RPMI7951 (cell line): ENCODE measurements at regions not wholly inside any gene's neighbourhood (a gene's known extent, or its start where the extent isn't known, plus 50 kb on each side); places are given as distances from the start of the nearest gene placed in this dataset.

Experiments used
- DNase-seq: peaks from one replicate; pipeline ENCODE4 v3.0.0-alpha.2; 2012; ENCODE audit warnings: low read depth

DNA sequence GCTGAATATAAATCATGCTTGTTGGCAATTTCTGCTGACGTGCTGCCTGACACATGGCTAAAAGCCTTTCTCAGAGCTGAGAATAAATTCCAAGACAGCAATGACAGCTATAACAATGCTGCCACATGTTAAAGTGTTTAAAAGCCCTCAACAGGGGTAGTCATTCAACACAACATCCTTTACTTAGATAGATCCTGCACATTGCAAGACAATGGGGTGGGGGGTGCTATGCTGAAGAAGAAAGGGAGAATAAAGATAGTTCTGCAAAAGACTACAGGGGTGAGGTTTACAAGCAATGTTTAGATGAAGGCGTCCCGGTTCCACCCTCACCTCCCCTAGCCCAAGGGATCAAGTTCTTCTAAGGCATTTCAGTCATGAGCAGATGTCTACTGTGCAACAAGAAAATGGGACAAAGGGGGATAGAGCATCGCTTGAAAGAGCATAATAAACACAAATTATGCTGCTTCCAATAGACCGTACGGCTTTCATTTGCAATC lies 291.0 kb upstream of the ACVR2A start:
- no peak for DNase-seq

GRCh38 chr2:147550995-147551731 lies 293.7 kb upstream of the ACVR2A start:
- no peak for DNase-seq

DNA sequence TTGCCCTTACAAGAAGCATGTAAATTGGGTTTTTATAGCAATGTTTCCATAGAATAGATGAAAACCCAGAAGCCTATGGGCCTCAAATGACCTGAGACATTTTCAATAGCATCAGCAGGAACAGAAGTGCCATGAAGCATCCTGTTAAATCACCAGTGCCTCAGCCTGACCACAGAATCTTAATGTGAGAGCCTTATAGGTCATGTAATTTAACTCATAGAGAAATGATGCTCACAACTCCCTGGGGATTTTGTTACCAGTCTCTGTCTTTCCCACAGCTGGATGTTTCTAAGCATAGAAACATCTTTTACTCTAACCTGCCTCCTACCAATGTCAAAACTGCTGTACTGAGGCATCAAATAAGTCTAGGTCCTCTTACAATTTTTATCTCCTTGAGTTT lies 295.8 kb upstream of the ACVR2A start:
- DNase-seq = no peak

DNA sequence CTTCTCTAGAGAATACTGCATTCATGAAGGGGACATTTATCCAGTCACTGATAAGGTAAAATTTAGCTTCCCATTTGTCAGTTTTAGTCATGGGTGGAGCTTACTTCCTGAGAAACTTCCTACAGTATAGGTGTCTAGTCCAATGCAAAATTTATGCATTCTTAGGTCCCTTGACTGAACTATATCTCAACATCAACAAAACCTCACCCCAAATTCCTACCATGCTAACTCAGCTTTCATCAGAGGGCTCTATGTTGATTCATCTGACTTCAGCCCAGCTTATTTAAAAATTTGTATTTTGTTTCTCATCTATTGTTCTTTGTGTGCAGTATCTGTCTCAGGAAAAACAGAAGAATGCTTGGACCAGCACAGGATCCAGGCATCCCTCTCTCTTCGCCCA lies 296.4 kb upstream of the ACVR2A start:
- no peak for DNase-seq

DNA sequence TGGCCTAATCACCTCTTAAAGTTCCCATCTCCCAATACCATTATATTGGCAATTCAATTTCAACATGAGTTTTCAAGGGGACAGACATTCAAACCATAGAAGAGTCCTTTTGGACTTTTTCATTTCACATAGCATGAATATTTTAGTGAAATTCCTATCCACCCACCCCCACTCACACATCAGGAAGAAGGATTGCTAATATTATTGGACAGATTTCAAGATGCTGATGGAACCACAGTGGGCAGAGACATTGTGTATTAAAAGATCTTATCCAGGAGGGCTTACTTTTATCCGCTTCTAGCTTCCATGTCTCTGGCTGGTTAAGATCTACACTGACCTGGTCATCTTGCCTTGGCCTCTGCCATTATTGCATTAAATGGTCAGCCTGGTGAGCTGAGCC lies 297.4 kb upstream of the ACVR2A start:
- DNase-seq = no peak

DNA sequence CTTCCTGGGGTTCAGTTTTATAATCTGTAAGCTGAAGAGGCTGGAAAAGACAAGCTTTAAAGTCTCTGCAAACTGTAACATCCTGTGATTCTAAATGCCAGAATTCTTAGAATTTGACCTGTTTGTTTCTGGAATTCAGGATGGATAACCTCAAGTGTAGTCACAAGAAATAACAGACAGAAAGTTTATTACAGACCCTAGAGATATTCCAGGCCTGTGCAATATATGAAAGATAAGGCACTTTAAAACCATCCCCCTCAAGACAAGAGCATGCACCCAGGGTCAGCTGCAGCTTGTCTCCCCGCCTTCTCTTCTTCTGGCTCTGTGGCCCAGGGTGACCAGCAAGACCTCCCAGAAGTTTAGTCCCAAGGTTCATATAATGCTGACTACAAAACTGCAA lies 298.7 kb upstream of the ACVR2A start:
- DNase-seq = no peak

DNA sequence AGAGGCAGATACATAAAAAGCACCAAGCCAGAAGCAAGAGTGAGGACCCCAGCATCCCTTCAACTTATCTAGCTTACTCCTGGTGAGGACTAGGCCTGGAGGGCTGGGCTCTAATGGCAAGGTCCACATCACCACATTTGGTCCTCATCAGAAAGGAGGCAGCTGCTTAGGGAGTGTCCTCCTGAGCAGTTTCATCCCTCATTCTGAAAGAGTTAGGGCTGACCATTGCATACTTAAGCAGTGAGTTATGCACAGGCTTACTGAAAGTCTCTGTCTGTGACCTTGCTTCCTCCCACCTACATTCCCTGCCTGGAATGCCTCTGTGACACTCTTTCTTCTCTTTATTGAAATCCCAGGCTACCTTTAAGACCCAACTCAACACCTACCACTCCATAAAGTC lies 301.8 kb upstream of the ACVR2A start:
- no peak for DNase-seq

GRCh38 chr2:147542351-147542750 lies 302.5 kb upstream of the ACVR2A start:
- no peak for DNase-seq

DNA sequence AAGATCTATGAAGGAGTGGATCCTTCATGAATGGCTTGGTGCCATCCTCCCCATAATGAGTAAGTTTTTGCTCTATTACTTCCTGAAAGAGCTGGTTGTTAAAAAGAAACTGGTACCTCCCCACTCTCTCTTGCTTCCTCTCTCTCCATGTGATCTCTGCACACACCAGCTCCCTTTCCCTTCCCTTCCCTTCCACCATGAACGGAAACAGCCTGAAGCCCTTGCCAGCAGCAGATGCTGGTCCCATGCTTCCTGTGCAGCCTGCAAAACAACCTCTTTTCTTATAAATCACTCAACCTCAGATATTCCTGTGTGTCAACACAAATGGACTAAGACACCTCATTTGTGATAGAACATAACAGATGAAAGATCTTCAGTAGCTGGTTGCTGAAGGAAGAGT lies 303.5 kb upstream of the ACVR2A start:
- no peak for DNase-seq

GRCh38 chr2:147538821-147539220 lies 306.0 kb upstream of the ACVR2A start:
- no peak for DNase-seq

DNA sequence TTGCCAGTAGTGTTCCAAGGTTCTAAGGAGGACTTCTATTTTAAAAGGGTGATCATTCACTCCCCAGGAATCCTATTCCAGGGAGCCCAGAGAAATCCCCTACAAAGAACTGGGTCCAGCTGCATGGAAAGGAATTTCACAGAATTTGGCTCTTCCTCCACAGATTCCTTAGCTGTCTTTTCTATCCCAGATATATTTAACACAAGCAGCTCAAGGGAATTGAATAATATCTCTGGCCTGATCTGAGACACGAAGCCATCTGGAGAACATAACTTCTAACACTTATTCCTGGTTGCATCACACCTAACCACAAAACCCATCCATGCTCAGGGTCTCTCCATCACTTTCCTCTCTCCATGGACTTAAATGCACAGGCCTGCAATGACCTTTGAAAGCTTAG lies 306.7 kb upstream of the ACVR2A start:
- peak; percentile 26 for DNase-seq

DNA sequence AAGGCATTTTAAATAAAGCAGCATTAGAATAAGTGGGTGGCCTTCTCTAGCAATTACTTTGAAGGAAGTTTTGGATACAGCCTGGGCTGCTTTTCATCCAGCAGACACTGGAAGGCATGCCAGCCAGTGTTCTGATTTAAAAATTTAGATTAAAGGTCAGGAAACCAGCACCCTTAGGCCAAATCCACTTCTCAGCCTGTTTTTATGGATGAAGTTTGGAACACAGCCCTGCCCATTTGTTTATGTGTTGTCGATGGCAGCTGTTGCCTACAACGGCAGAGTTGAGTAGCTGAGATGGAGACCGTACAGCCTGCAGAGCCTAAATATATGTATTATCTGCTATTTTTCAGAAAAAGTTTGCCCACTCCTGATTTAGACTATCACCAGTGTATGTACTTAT lies 313.6 kb upstream of the ACVR2A start:
- DNase-seq = no peak

- no peak for DNase-seq
These were observed 314.8 kb upstream of the ACVR2A start for GRCh38 chr2:147530033-147530432.

GRCh38 chr2:147525819-147526489 lies 318.9 kb upstream of the ACVR2A start:
- no peak for DNase-seq

DNA sequence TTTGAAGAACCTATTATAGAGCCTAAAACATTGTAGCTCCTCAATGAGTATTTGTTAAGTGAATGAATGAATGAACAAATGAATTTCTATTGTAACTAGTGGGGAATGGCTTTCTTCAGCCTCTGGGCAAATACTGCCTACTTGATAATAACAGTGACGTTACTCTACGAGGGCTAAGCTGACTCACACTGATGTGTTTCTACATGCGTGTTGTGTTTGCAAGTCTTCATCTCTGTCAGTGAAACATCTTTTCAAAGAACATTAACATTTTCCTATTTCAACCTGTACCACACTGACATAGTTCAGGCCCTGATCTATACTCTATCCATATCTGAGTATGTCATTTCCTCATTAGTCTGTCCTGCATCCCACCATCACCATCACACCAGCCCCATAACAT lies 319.9 kb upstream of the ACVR2A start:
- no peak for DNase-seq

DNA sequence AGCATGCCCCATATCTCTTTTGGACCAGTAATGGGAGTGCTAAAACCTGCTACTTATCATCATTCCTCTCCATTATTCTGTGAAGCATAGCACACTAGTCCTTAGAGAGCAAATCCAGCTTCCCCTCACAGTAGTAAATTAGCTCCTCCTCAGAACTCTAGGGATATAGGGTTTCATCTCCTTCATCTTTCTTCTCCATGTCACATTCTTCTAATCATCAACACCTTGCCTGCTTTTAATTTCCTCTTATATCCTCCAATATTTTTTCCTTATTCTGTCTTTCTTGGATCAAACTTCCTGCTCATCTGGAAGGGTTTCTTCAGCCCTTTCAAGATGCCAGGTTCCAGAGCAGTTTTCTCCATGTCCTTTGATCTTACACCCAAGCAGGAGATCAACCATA lies 321.4 kb upstream of the ACVR2A start:
- no peak for DNase-seq

GRCh38 chr2:147521936-147522335 lies 322.9 kb upstream of the ACVR2A start:
- no peak for DNase-seq

DNA sequence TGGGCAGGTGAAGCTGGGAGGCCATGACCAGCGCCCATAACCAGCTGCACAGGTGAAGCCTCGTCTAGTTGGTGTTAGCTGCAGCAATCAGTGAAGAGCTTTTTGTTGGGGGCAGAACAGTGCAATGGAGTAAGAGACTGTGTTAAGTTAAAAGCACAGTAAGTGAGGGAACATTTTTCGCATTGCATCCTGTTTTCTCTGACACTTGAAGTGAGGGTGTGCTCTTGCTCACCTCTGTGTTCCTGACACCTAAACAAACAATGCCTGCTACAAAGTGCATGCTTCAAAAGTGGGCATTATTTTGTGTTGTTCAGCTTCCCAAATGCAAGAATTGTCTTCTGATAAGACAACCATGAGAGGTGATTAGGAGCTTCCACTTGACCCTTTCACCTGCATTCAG lies 324.0 kb upstream of the ACVR2A start:
- DNase-seq = no peak

- DNase-seq = no peak
These were observed 325.7 kb upstream of the ACVR2A start for GRCh38 chr2:147519178-147519577.

GRCh38 chr2:147515213-147515612 lies 329.6 kb upstream of the ACVR2A start:
- no peak for DNase-seq

GRCh38 chr2:147512206-147512605 lies 332.6 kb upstream of the ACVR2A start:
- no peak for DNase-seq

DNA sequence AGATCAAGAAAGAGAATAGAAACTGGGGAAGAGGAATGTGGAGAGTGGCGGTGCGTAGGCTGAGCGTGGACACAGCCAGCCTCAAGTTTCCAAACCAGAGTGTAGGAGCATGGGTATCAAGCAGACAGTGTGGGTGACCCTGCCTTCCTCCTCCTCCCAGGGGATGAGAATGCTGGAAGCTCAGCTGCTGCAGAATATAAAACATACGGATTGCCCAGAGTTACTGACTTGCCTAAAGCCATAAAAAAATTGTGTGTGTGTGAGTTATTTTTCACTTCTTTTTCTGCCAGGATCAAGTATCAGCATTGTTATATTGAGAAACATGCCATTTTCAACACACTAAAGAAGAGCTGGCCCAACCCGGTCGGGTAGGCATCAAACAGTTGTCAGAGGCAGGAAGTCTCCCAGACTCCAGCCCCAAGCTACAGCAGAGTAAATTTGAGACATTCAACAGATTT lies 333.3 kb upstream of the ACVR2A start:
- peak; percentile 35 for DNase-seq

DNA sequence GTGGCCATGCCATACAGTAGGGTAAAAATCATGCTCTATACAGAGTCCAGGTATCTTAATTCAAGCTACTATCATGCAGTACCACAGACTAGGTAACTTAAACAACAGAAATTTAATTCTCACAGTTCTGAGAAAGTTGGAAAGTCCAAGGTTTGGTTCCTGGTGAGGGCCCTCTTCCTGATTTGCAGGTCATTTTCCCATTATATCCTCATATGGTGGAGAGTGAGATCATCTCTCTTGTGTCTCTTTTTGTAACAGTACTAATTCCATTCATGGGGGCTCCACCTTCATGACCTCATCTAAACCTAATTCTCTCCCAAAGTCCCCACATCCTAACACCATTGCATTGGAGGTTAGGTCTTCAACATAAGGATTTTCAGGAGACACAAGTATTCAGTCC lies 335.0 kb upstream of the ACVR2A start:
- no peak for DNase-seq
